HG03039 (cell line): ENCODE measurements at regions not wholly inside any gene's neighbourhood (a gene's known extent, or its start where the extent isn't known, plus 50 kb on each side); places are given as distances from the start of the nearest gene placed in this dataset.

Experiments
- ATAC-seq: cut with Tn5 transposase; IDR thresholded peaks from one replicate; pipeline ENCODE4 v1.9.1; 2021; ENCODE audit warnings: mild to moderate bottlenecking, moderate library complexity; ENCODE audit not compliant: unreplicated experiment

DNA sequence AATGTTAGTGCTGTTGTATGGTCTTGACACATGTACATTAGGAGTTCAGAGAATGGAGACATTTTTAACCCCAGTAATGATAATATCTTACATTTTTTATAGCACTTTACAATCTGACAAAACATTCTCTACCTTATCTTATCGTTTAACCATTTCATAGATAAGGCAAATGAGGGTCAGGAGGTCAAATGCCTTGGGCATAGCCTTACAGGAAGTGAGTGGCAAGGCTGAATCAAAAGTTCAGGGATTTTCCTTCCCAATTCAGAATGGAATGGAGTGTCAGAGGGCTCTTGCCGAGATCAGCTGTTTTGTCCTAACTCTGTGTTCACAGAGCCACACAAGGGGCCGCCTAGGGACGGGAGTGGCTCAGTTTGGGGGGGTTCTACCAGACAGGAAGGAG is 57.6 kb upstream of the AK4 start:
- ATAC-seq, result no peak

DNA sequence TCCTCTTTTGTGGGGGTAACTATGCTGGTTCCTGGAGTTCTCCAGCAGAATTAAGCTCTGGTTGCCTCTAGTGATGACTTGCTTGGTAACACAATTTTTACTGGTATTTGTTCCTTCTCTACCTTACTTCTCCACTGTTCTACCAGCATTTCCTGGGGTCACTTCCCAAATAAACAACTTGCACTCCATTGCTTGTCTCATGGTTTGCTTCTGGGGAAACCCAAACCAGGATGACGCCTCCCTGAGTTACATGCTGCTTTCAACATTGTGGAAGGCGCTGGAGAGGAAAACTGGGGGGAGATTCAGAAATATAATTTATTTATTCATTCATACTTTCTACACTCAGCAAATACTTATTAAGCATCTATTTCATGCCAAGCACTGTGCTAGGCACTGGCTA is 55.3 kb upstream of the AK4 start:
- ATAC-seq, result no peak

DNA sequence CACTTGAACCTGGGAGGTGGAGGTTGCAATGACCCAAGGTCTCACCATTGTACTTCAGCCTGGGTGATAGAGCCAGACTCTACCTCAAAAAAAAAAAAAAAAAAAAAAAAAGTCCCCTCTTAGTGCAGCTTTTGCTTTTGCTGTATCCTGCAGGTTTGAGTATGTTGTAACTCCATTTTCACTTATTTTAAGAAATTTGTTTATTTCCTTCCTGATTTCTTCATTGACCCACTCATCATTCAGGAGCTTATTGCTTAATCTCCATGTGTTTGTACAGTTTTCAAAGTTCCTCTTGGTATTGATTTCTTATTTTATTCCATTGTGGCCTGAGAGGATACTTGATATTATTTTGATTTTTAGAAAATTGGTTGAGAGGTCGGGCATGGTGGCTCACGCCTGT is 50.9 kb upstream of the AK4 start:
- no peak for ATAC-seq
